ENCODE measurements at regions not wholly inside any gene's neighbourhood (a gene's known extent, or its start where the extent isn't known, plus 50 kb on each side); places are given as distances from the start of the nearest gene placed in this dataset.

- Histone ChIP-seq H3K27ac (no peak overlapping the region), H3K4me1 (no peaks in the 10 kb centered on the region), H3K36me3 (no peaks in the 10 kb centered on the region), H3K9me3 (no peaks in the 10 kb centered on the region), H3K27me3 (no peaks in the 10 kb centered on the region), H3K4me3 (no peak overlapping the region)
- intact Hi-C loops (cut with DNase I) = no loop called here
- no peak for TF ChIP-seq POLR2A (IDR thresholded peaks at IDR 0.05)
- no peak for TF ChIP-seq CTCF (IDR thresholded peaks at IDR 0.05)
- ATAC-seq (no peak), DNase-seq (no peak)
- WGBS, 4 donors = 74 to 82% (median 76%) methylated on average over 10 of the region's 10 CpGs
These were observed 646.9 kb upstream of the TMEM132C start for GRCh38 chr12:127619869-127620734.

- H3K4me1 ChIP-seq = no peaks in the 10 kb centered on the region
- DNase-seq = no peak
These were observed 646.1 kb upstream of the TMEM132C start for GRCh38 chr12:127620735-127621355.

GRCh38 chr12:127621366-127621765, 645.6 kb upstream of the TMEM132C start:
- intact Hi-C loops (cut with DNase I) = no loop called here
- H3K27me3 ChIP-seq = no peaks in the 10 kb centered on the region
- H3K4me3 ChIP-seq = no peak overlapping the region
- ATAC-seq = peak in 1 of 4 donors; percentile 24
- H3K27ac ChIP-seq = no peak overlapping the region
- 68 to 74% (median 71%) methylated on average over 7 to 9 of the region's 9 CpGs for WGBS, 4 donors
- no peaks in the 10 kb centered on the region for H3K9me3 ChIP-seq
- no peak for TF ChIP-seq CTCF (IDR thresholded peaks at IDR 0.05)
- no peak for TF ChIP-seq POLR2A (IDR thresholded peaks at IDR 0.05)
- H3K36me3 ChIP-seq = no peaks in the 10 kb centered on the region
- DNase-seq = no peak
- no peaks in the 10 kb centered on the region for H3K4me1 ChIP-seq

More at GRCh38 chr12:127620735-127621355, 646.1 kb upstream of the TMEM132C start:
- H3K27me3 ChIP-seq = no peaks in the 10 kb centered on the region
- TF ChIP-seq CTCF (IDR thresholded peaks at IDR 0.05) (no peak), POLR2A (IDR thresholded peaks at IDR 0.05) (no peak)
- H3K9me3 ChIP-seq = no peaks in the 10 kb centered on the region
- 56 to 65% (median 62%) methylated on average over 2 of the region's 2 CpGs for WGBS, 4 donors
- H3K36me3 ChIP-seq = no peaks in the 10 kb centered on the region
- no peak overlapping the region for H3K4me3 ChIP-seq
- H3K27ac ChIP-seq = no peak overlapping the region
- ATAC-seq = no peak
- intact Hi-C loops (cut with DNase I) = no loop called here

GRCh38 chr12:127623362-127623761, 643.6 kb upstream of the TMEM132C start:
- WGBS, 4 donors = 85 to 93% (median 90%) methylated on average over 4 of the region's 4 CpGs
- Histone ChIP-seq H3K4me3 (no peak overlapping the region), H3K4me1 (no peaks in the 10 kb centered on the region), H3K27ac (no peak overlapping the region), H3K36me3 (no peaks in the 10 kb centered on the region), H3K9me3 (no peaks in the 10 kb centered on the region), H3K27me3 (peaks cover 0 to under 1% (median 0%) of the 10 kb centered on the region in 9 donors)
- intact Hi-C loops (cut with DNase I) = no loop called here
- DNase-seq (no peak), ATAC-seq (no peak)
- TF ChIP-seq CTCF (IDR thresholded peaks at IDR 0.05) (no peak), POLR2A (IDR thresholded peaks at IDR 0.05) (no peak)

Data from heart left ventricle (tissue), 16 donors.